ENCODE measurements at regions not wholly inside any gene's neighbourhood (a gene's known extent, or its start where the extent isn't known, plus 50 kb on each side); places are given as distances from the start of the nearest gene placed in this dataset.

GRCh38 chr14:51513281-51513680, 138.4 kb upstream of the FRMD6 start:
- peak overlapping the region; percentile 4 for H3K27ac Mint-ChIP-seq (ENCODE audit: unreplicated experiment)
- H3K4me1 Mint-ChIP-seq (ENCODE audit: unreplicated experiment), result peaks cover 18% of the 10 kb centered on the region
- no peak overlapping the region for H3K4me3 Mint-ChIP-seq (ENCODE audit: unreplicated experiment)
- no peak for TF ChIP-seq CTCF (IDR thresholded peaks at IDR 0.05)
- no peak for DNase-seq (ENCODE audit: extremely low spot score, unreplicated experiment)
- no peaks in the 10 kb centered on the region for H3K9me3 Mint-ChIP-seq (ENCODE audit: unreplicated experiment)
- peaks cover 2% of the 10 kb centered on the region for H3K27me3 Mint-ChIP-seq (ENCODE audit: unreplicated experiment)
- H3K36me3 Mint-ChIP-seq (ENCODE audit: unreplicated experiment), result no peaks in the 10 kb centered on the region

GRCh38 chr14:51513933-51514332, 137.8 kb upstream of the FRMD6 start:
- Mint-ChIP-seq H3K9me3 (ENCODE audit: unreplicated experiment) (no peaks in the 10 kb centered on the region), H3K27me3 (ENCODE audit: unreplicated experiment) (peaks cover 2% of the 10 kb centered on the region), H3K36me3 (ENCODE audit: unreplicated experiment) (no peaks in the 10 kb centered on the region), H3K4me1 (ENCODE audit: unreplicated experiment) (peaks cover 12% of the 10 kb centered on the region), H3K27ac (ENCODE audit: unreplicated experiment) (peak overlapping the region; percentile 4), H3K4me3 (ENCODE audit: unreplicated experiment) (no peak overlapping the region)
- DNase-seq (ENCODE audit: extremely low spot score, unreplicated experiment), result no peak
- TF ChIP-seq CTCF (IDR thresholded peaks at IDR 0.05), result no peak

GRCh38 chr14:51515611-51516010, 136.1 kb upstream of the FRMD6 start:
- TF ChIP-seq CTCF (IDR thresholded peaks at IDR 0.05), result no peak
- Mint-ChIP-seq H3K4me1 (ENCODE audit: unreplicated experiment) (peaks cover 17% of the 10 kb centered on the region), H3K27ac (ENCODE audit: unreplicated experiment) (no peak overlapping the region), H3K36me3 (ENCODE audit: unreplicated experiment) (no peaks in the 10 kb centered on the region), H3K9me3 (ENCODE audit: unreplicated experiment) (no peaks in the 10 kb centered on the region), H3K27me3 (ENCODE audit: unreplicated experiment) (peaks cover 2% of the 10 kb centered on the region), H3K4me3 (ENCODE audit: unreplicated experiment) (no peak overlapping the region)
- DNase-seq (ENCODE audit: extremely low spot score, unreplicated experiment), result no peak

GRCh38 chr14:51516706-51517395, 134.9 kb upstream of the FRMD6 start:
- no peak for DNase-seq (ENCODE audit: extremely low spot score, unreplicated experiment)

GRCh38 chr14:51518280-51518679, 133.4 kb upstream of the FRMD6 start:
- H3K27ac Mint-ChIP-seq (ENCODE audit: unreplicated experiment), result no peak overlapping the region
- TF ChIP-seq CTCF (IDR thresholded peaks at IDR 0.05), result no peak
- H3K36me3 Mint-ChIP-seq (ENCODE audit: unreplicated experiment), result no peaks in the 10 kb centered on the region
- H3K4me1 Mint-ChIP-seq (ENCODE audit: unreplicated experiment), result peaks cover 35% of the 10 kb centered on the region
- DNase-seq (ENCODE audit: extremely low spot score, unreplicated experiment), result no peak
- no peaks in the 10 kb centered on the region for H3K9me3 Mint-ChIP-seq (ENCODE audit: unreplicated experiment)
- peaks cover 2% of the 10 kb centered on the region for H3K27me3 Mint-ChIP-seq (ENCODE audit: unreplicated experiment)
- no peak overlapping the region for H3K4me3 Mint-ChIP-seq (ENCODE audit: unreplicated experiment)

More at GRCh38 chr14:51516706-51517395, 134.9 kb upstream of the FRMD6 start:
- Mint-ChIP-seq H3K27ac (ENCODE audit: unreplicated experiment) (no peak overlapping the region), H3K4me1 (ENCODE audit: unreplicated experiment) (peaks cover 28% of the 10 kb centered on the region), H3K36me3 (ENCODE audit: unreplicated experiment) (no peaks in the 10 kb centered on the region), H3K27me3 (ENCODE audit: unreplicated experiment) (peaks cover 2% of the 10 kb centered on the region), H3K9me3 (ENCODE audit: unreplicated experiment) (no peaks in the 10 kb centered on the region), H3K4me3 (ENCODE audit: unreplicated experiment) (no peak overlapping the region)
- TF ChIP-seq CTCF (IDR thresholded peaks at IDR 0.05), result no peak

Data from osteocyte (in vitro differentiated cells).